Colonic mucosa (tissue), 4 donors: ENCODE measurements at regions not wholly inside any gene's neighbourhood (a gene's known extent, or its start where the extent isn't known, plus 50 kb on each side); places are given as distances from the start of the nearest gene placed in this dataset.
A peak's percentile ranks its signal among the peaks of the same experiment; 100 is the strongest.
"Not testable (repeated sequence)": the region's sequence is repeated elsewhere in the genome, so short reads cannot be mapped to it uniquely, and the experiment has no call there.

ENCODE experiments used
- DNase-seq: peaks from one replicate; pipeline ENCODE4 v3.0.0-alpha.2; 2020
- H3K27ac ChIP-seq: fragments of 200-600 bp; one replicate; pipeline ENCODE4 v1.8.0; 2021
- H3K27me3 ChIP-seq: fragments of 200-600 bp; one replicate; pipeline ENCODE4 v1.8.0; 2021
- H3K36me3 ChIP-seq: fragments of 200-600 bp; one replicate; pipeline ENCODE4 v1.8.0; 2021
- H3K4me1 ChIP-seq: fragments of 200-600 bp; one replicate; pipeline ENCODE4 v1.8.0; 2021; ENCODE audit warnings: mild to moderate bottlenecking
- H3K4me3 ChIP-seq: fragments of 200-600 bp; one replicate; pipeline ENCODE4 v1.8.0; 2021
- H3K9ac ChIP-seq, 2 donors: one replicate each; pipeline ENCODE4 v1.7.0; 2013; ENCODE audit warnings: control low read depth in 2 of 2, low read depth in 2 of 2, low read length in 2 of 2
- H3K9me3 ChIP-seq: fragments of 200-600 bp; one replicate; pipeline ENCODE4 v1.8.0; 2021
- CTCF ChIP-seq: fragments of 200-600 bp; IDR thresholded peaks from one replicate; pipeline ENCODE4 v1.8.0; 2022; ENCODE audit warnings: antibody characterized with exemption, mild to moderate bottlenecking
- intact Hi-C: fragments of 100-400 bp; cut with DNase I; formaldehyde crosslinking; loops from one replicate; pipeline ENCODE4 v1.14.1; 2022
- donor health status: healthy.
- donor health status: DM: no; HTN: no; CAD: no.
- donor health status: DM: no; HTN: no; CAD: no.

GRCh38 chr9:7507026-7507425, 292.6 kb downstream of the DMAC1 start:
- no peak overlapping the region for H3K9ac ChIP-seq
- no peaks in the 10 kb centered on the region for H3K27me3 ChIP-seq
- no peaks in the 10 kb centered on the region for H3K9me3 ChIP-seq
- no peaks in the 10 kb centered on the region for H3K36me3 ChIP-seq
- no peak overlapping the region for H3K27ac ChIP-seq
- no peak for TF ChIP-seq CTCF
- H3K4me1 ChIP-seq = no peaks in the 10 kb centered on the region
- no peak overlapping the region for H3K4me3 ChIP-seq
- intact Hi-C loops = no loop called here
- DNase-seq = no peak

- H3K4me3 ChIP-seq = no peak overlapping the region
- no peaks in the 10 kb centered on the region for H3K36me3 ChIP-seq
- H3K9me3 ChIP-seq = no peaks in the 10 kb centered on the region
- H3K4me1 ChIP-seq = no peaks in the 10 kb centered on the region
- H3K27me3 ChIP-seq = no peaks in the 10 kb centered on the region
- no peak for TF ChIP-seq CTCF
- no peak for DNase-seq
- intact Hi-C loops = no loop called here
- no peak overlapping the region for H3K9ac ChIP-seq
- H3K27ac ChIP-seq = no peak overlapping the region
Measured at GRCh38 chr9:7500521-7500920, 299.1 kb downstream of the DMAC1 start.

- Histone ChIP-seq H3K4me3 (no peak overlapping the region), H3K4me1 (peaks cover 3% of the 10 kb centered on the region), H3K36me3 (no peaks in the 10 kb centered on the region), H3K9me3 (no peaks in the 10 kb centered on the region), H3K27me3 (no peaks in the 10 kb centered on the region), H3K9ac (no peak overlapping the region), H3K27ac (no peak overlapping the region)
- TF ChIP-seq CTCF = no peak
- intact Hi-C loops = no loop called here
- DNase-seq = no peak
Measured at GRCh38 chr9:7491641-7492040, 307.9 kb downstream of the DMAC1 start.

- Histone ChIP-seq H3K27ac (peak overlapping the region; percentile 19), H3K9me3 (no peaks in the 10 kb centered on the region), H3K36me3 (no peaks in the 10 kb centered on the region), H3K9ac (no peak overlapping the region), H3K27me3 (no peaks in the 10 kb centered on the region), H3K4me3 (no peak overlapping the region), H3K4me1 (peaks cover 3% of the 10 kb centered on the region)
- no peak for DNase-seq
- intact Hi-C loops = no loop called here
- TF ChIP-seq CTCF = no peak
Measured at GRCh38 chr9:7490317-7491108, 309.1 kb downstream of the DMAC1 start.

GRCh38 chr9:7489036-7489435, 310.5 kb downstream of the DMAC1 start:
- H3K9me3 ChIP-seq = no peaks in the 10 kb centered on the region
- H3K27ac ChIP-seq = no peak overlapping the region
- no peaks in the 10 kb centered on the region for H3K36me3 ChIP-seq
- DNase-seq = peak; percentile 67
- intact Hi-C loops = no loop called here
- H3K4me3 ChIP-seq = no peak overlapping the region
- H3K9ac ChIP-seq = no peak overlapping the region
- no peak for TF ChIP-seq CTCF
- H3K4me1 ChIP-seq = peaks cover 3% of the 10 kb centered on the region
- H3K27me3 ChIP-seq = no peaks in the 10 kb centered on the region

- intact Hi-C loops, H3K4me3 ChIP-seq, H3K27me3 ChIP-seq, H3K36me3 ChIP-seq, H3K4me1 ChIP-seq, H3K9ac ChIP-seq, H3K9me3 ChIP-seq, H3K27ac ChIP-seq, DNase-seq: not testable (repeated sequence)
Measured at GRCh38 chr9:7484014-7484413, 315.6 kb downstream of the DMAC1 start.
